Upper lobe of left lung (tissue), 6 donors: ENCODE measurements at regions not wholly inside any gene's neighbourhood (a gene's known extent, or its start where the extent isn't known, plus 50 kb on each side); places are given as distances from the start of the nearest gene placed in this dataset.

Source experiments
- ATAC-seq, 2 donors: fragments of 200-7000 bp; cut with Tn5 transposase; one replicate each; pipeline ENCODE4 v1.9.1; 2022; ENCODE audit warnings: mild to moderate bottlenecking in 2 of 2, moderate library complexity in 2 of 2; ENCODE audit not compliant: low FRiP score in 2 of 2
- DNase-seq, 2 donors: peaks; one replicate each; pipeline ENCODE4 v3.0.0-alpha.2; 2019 to 2020
- H3K27ac ChIP-seq, 4 donors: fragments of 200-600 bp; sonication (generic); one replicate each; pipeline ENCODE4 v1.5.1; 2016 to 2019
- H3K27me3 ChIP-seq, 4 donors: fragments of 200-600 bp; sonication (generic); one replicate each; pipeline ENCODE4 v1.5.1; 2017 to 2019
- H3K36me3 ChIP-seq, 4 donors: fragments of 200-600 bp; sonication (generic); one replicate each; pipeline ENCODE4 v1.5.1; 2016 to 2019
- H3K4me1 ChIP-seq, 4 donors: fragments of 200-600 bp; sonication (generic); one replicate each; pipeline ENCODE4 v1.5.1; 2018 to 2019
- H3K4me3 ChIP-seq, 4 donors: fragments of 200-600 bp; sonication (generic); one replicate each; pipeline ENCODE4 v1.5.1; 2017 to 2019; ENCODE audit warnings: mild to moderate bottlenecking in 2 of 4, moderate library complexity in 1 of 4
- H3K9me3 ChIP-seq, 4 donors: fragments of 200-600 bp; sonication (generic); one replicate each; pipeline ENCODE4 v1.5.1; 2018 to 2019
- EP300 ChIP-seq, 4 donors: sonication (generic); formaldehyde crosslinking; IDR thresholded peaks; one replicate each; pipeline ENCODE4 v1.5.1; 2017; ENCODE audit warnings: antibody characterized with exemption in 4 of 4, control low read depth in 2 of 4
- POLR2A ChIP-seq, 4 donors: fragments of 450-650 bp; IDR thresholded peaks; one replicate each; pipeline ENCODE4 v1.5.1; 2016 to 2017; ENCODE audit warnings: antibody characterized with exemption in 4 of 4, mild to moderate bottlenecking in 2 of 4
- POLR2AphosphoS5 ChIP-seq, 2 donors: sonication (generic); formaldehyde crosslinking; IDR thresholded peaks; one replicate each; pipeline ENCODE4 v1.5.1; 2017; ENCODE audit warnings: antibody characterized with exemption in 2 of 2
- WGBS, 2 donors: methylation state at CpG; one replicate each; pipeline ENCODE4 v1.1.5; 2017 to 2018; 5-methylcytosine and 5-hydroxymethylcytosine counted together
- TF ChIP-seq, protein P1 (sequence below), 6 experiments: fragments of 450-650 bp in 4 of 6; fragments of 200-600 bp in 2 of 6; sonication (generic) in 2 of 6; IDR thresholded peaks; one replicate each; pipeline ENCODE4 v1.5.1; 2016 to 2019; ENCODE audit warnings: antibody characterized with exemption in 6 of 6
- donor health status: DM: no; HTN: no; CAD: no; lungs with moderate emphysema.
- donor health status: DM: no; HTN: yes; CAD: no; lungs with severe emphysema.

DNA sequence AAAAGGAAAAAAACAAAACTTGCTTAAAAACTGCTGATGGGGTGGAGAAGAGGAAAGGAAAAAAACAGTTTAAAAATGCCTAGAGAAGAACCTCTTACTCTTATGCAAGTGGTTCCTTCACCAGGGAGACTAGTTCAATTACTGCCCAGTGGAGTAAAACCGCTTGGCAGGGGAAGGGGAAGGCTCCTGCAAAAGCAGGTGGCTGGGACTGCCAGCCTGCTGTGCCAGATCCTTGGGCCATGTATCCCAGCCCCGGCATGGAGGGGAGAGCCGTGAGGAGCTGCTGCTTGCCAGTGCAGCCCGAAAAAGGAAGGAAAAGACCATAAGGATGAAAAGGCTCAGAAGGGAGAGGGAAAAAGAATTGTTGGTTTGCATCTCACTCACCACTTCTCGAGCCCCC, 123.0 kb downstream of the FSCB start:
- H3K9me3 ChIP-seq: no peaks in the 10 kb centered on the region
- H3K4me3 ChIP-seq: no peak overlapping the region
- no peaks in the 10 kb centered on the region for H3K4me1 ChIP-seq
- no peak for DNase-seq
- no peak for ATAC-seq
- 74 to 86% methylated on average over 5 of the region's 5 CpGs for WGBS, 2 donors
- no peak for TF ChIP-seq POLR2AphosphoS5 (IDR thresholded peaks at IDR 0.05)
- no peak for TF ChIP-seq EP300 (IDR thresholded peaks at IDR 0.05)
- no peak for TF ChIP-seq POLR2A (IDR thresholded peaks at IDR 0.05)
- TF ChIP-seq, protein P1, sequence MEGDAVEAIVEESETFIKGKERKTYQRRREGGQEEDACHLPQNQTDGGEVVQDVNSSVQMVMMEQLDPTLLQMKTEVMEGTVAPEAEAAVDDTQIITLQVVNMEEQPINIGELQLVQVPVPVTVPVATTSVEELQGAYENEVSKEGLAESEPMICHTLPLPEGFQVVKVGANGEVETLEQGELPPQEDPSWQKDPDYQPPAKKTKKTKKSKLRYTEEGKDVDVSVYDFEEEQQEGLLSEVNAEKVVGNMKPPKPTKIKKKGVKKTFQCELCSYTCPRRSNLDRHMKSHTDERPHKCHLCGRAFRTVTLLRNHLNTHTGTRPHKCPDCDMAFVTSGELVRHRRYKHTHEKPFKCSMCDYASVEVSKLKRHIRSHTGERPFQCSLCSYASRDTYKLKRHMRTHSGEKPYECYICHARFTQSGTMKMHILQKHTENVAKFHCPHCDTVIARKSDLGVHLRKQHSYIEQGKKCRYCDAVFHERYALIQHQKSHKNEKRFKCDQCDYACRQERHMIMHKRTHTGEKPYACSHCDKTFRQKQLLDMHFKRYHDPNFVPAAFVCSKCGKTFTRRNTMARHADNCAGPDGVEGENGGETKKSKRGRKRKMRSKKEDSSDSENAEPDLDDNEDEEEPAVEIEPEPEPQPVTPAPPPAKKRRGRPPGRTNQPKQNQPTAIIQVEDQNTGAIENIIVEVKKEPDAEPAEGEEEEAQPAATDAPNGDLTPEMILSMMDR (IDR thresholded peaks at IDR 0.05): no peak
- H3K27ac ChIP-seq: no peak overlapping the region
- H3K27me3 ChIP-seq: no peaks in the 10 kb centered on the region
- H3K36me3 ChIP-seq: no peaks in the 10 kb centered on the region

DNA sequence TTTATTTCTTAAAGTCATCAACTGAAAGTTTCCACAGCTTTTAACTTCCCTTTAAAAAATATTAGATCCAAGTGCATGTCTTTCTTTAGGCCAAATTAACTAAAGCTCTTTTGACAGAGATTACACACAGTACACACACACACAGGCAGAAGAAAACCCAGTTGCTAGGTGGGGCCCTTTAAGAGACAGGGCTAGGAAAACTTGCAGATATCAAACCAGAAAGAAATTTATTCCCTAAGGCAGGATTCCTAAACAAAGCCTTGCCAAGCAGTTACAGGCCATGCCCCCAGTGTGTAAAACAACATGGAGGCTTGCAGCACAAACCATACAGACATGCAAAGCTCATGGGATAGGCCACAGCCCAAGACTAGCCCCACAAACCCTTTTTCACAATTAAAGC, 123.4 kb downstream of the FSCB start:
- DNase-seq (no peak), ATAC-seq (no peak)
- TF ChIP-seq POLR2A (IDR thresholded peaks at IDR 0.05): no peak
- TF ChIP-seq POLR2AphosphoS5 (IDR thresholded peaks at IDR 0.05): no peak
- Histone ChIP-seq H3K36me3 (no peaks in the 10 kb centered on the region), H3K27me3 (no peaks in the 10 kb centered on the region), H3K9me3 (no peaks in the 10 kb centered on the region), H3K4me1 (no peaks in the 10 kb centered on the region), H3K4me3 (no peak overlapping the region), H3K27ac (no peak overlapping the region)

DNA sequence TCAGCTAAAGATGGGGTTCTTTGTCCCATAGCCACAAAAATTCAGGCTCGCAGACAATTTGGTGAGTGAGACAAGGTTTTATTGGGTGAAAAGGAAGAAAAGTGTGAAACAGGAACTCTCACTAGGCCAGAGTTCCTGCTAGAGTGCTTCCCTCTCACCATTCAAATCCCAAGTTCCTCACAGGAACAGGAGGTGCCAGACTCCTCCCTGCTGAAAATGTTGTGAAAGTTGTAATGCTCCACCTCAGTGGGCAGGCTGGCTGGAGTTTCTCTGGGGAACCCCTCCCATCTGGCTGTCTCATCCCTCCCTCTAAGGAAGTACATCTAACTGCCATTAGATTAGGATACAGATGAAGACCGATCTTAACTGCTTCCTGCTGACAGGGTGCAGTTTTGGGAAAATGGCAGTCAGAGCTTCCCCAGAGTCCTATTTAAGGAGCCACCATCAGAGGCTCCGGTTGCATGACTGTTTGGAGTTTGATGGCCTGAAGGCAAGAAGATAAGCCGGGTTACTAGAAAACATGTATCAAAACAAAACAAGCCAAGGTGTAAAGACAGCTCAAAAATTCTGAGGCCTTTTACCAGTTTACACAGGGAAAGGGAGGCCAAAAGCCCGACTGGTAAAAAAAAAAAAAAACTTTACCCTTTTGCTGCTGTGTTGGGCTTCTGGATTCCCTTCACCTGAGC, 127.6 kb downstream of the FSCB start:
- Histone ChIP-seq H3K4me3 (no peak overlapping the region), H3K36me3 (no peaks in the 10 kb centered on the region), H3K27ac (no peak overlapping the region), H3K4me1 (no peaks in the 10 kb centered on the region), H3K27me3 (no peaks in the 10 kb centered on the region), H3K9me3 (peaks cover 0 to 10% (median 2%) of the 10 kb centered on the region in 4 donors)
- ATAC-seq (peak in 1 of 2 donors; percentile 41), DNase-seq (no peak)
- no peak for TF ChIP-seq POLR2AphosphoS5 (IDR thresholded peaks at IDR 0.05)
- no peak for TF ChIP-seq EP300 (IDR thresholded peaks at IDR 0.05)
- no peak for TF ChIP-seq POLR2A (IDR thresholded peaks at IDR 0.05)
- TF ChIP-seq, protein P1 (IDR thresholded peaks at IDR 0.05): no peak
- 73 to 76% methylated on average over 5 of the region's 5 CpGs for WGBS, 2 donors

DNA sequence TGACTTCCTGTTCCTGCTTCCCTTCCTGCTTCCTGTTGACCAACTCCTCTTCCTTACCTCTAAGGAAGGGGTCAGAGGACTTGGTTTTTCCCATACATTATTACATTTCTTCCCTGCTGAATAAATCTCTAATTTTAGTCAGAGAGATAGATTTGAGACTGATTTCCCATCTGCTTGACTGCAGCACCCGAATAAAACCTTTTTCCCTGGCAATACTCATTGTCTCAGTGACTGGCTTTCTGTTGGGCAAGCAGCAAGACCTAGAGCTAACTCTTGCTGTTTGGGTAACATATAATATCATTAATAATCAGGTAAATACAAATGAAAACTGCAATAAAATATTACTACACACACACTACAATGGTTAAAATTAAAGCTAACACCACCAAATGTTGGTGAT, 132.2 kb downstream of the FSCB start:
- H3K36me3 ChIP-seq: no peaks in the 10 kb centered on the region
- DNase-seq (no peak), ATAC-seq (no peak)
- TF ChIP-seq, protein P1 (IDR thresholded peaks at IDR 0.05): no peak
- TF ChIP-seq POLR2AphosphoS5 (IDR thresholded peaks at IDR 0.05) (no peak), POLR2A (IDR thresholded peaks at IDR 0.05) (no peak), EP300 (IDR thresholded peaks at IDR 0.05) (no peak)
- H3K4me3 ChIP-seq: no peak overlapping the region
- no peak overlapping the region for H3K27ac ChIP-seq
- no peaks in the 10 kb centered on the region for H3K27me3 ChIP-seq
- peaks cover 0 to 14% (median 2%) of the 10 kb centered on the region in 4 donors for H3K9me3 ChIP-seq
- 74 to 90% methylated on average over 1 of the region's 1 CpG for WGBS, 2 donors
- H3K4me1 ChIP-seq: no peaks in the 10 kb centered on the region

DNA sequence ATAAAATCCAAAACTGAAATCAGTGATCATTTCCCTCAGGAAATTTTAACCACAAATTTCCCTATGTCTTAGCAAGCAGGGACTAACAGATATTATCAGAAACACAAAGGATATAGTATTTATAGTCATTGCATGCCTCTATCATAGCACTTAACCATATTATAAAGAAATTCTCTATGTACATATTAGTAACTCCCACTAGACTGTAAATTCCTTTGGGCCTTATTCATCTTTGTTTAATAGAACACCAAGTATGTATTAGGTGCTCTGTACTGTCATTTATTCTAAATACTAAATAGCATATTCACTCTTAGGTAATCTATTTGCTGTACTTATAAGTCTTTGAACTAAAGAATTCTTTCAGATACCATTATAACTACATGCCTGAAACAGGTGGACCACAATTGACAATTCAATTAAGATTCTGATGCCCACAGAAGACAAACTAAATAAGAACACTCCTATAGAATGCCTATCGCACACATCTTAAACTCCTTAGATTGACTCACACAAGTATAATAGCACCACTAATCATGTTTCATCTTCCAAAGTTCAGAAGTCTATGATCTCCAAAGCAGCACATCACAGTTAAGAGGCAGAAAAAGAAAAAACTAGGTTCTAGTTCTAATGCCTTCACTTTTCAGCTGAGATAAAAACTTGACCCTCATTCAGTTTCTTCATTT, 134.1 kb downstream of the FSCB start:
- ATAC-seq: no peak
- Histone ChIP-seq H3K9me3 (peaks cover 0 to 14% (median 2%) of the 10 kb centered on the region in 4 donors), H3K4me1 (no peaks in the 10 kb centered on the region), H3K27me3 (no peaks in the 10 kb centered on the region), H3K36me3 (no peaks in the 10 kb centered on the region), H3K27ac (no peak overlapping the region), H3K4me3 (no peak overlapping the region)
- TF ChIP-seq POLR2A (IDR thresholded peaks at IDR 0.05): no peak
- TF ChIP-seq, protein P1 (IDR thresholded peaks at IDR 0.05): no peak
- TF ChIP-seq EP300 (IDR thresholded peaks at IDR 0.05): no peak
- no peak for TF ChIP-seq POLR2AphosphoS5 (IDR thresholded peaks at IDR 0.05)
- no peak for DNase-seq
- 84 to 93% methylated on average over 1 of the region's 1 CpG for WGBS, 2 donors
